ENCODE measurements at regions not wholly inside any gene's neighbourhood (a gene's known extent, or its start where the extent isn't known, plus 50 kb on each side); places are given as distances from the start of the nearest gene placed in this dataset.

DNA sequence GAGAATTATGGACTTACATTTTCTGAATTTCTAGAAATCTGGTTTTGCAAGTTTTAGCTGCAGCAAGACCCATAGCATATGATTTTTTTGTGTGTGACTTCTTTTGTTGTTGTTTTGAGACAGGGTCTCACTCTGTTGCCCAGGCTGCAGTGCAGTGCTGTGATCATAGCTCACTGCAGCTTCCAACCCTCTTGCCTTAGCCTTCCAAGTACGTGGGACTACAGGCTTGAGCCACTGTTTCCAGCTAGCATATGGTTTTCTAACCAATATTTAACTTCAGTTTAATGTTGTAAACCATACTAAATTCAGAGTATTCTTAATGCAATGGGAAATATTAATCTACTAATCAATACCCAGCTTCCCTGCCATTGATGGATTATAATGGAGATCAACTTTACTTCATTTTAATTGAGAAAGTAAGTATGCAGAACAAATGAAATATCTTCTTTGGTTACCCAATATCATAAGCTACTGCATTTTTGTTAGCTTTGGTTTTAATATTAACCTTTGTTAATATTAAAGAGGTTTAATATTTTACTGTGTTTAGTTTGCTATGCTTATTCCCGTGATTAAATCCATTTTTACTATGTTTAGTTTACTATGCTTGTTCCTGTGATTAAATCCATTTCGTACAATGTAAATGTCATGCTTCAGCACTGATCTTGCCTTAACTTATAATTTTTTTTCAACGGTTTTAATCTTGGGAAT, 273.4 kb upstream of the TMEFF2 start:
- no peaks in the 10 kb centered on the region for H3K27me3 ChIP-seq (ENCODE audit: insufficient read depth, low read length, poor library complexity, severe bottlenecking)
- CTCF ChIA-PET, result no interaction called here
- H3K9me3 ChIP-seq (ENCODE audit: low read length), result no peaks in the 10 kb centered on the region
- Mint-ChIP-seq H3K27me3 (peaks cover 0 to 2% of the 10 kb centered on the region in 2 donors), H3K4me3 (no peak overlapping the region), H3K27ac (no peak overlapping the region), H3K36me3 (peaks cover 0 to 2% (median 0%) of the 10 kb centered on the region in 3 donors), H3K9me3 (peaks cover 0 to 12% (median 0%) of the 10 kb centered on the region in 5 donors), H3K4me1 (no peaks in the 10 kb centered on the region)
- no peaks in the 10 kb centered on the region for H3K4me1 ChIP-seq (ENCODE audit: insufficient read depth, low read length)
- DNase-seq, result no peak
- no peak overlapping the region for H3K27ac ChIP-seq (ENCODE audit: low read depth, low read length)
- no peak overlapping the region for H3K4me3 ChIP-seq (ENCODE audit: low read length)
- POLR2A ChIA-PET, result no interaction called here
- no peaks in the 10 kb centered on the region for H3K36me3 ChIP-seq (ENCODE audit: insufficient read depth, low read length)

DNA sequence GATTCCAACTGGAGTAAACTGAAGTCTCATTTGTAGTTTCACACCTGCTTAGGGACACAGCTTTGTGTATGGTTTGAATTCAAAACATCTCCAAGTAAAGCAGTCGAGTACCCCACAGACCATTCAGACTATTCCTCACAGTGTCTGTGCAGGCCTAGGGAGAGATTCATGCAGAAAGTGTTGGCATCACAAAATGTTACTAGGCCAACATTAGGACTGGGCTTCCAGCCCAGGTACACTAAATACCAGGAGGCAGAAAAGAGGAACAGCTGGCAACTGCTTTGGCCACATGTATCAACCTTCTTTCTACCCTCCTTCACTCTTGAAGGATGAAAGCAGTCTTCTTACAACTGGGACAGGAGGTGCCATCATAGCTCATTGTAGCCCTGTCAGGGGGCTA, 270.4 kb upstream of the TMEFF2 start:
- Mint-ChIP-seq H3K27ac (no peak overlapping the region), H3K4me3 (no peak overlapping the region), H3K36me3 (no peaks in the 10 kb centered on the region), H3K4me1 (no peaks in the 10 kb centered on the region), H3K27me3 (peaks cover 0 to 2% of the 10 kb centered on the region in 2 donors), H3K9me3 (peaks cover 0 to 8% (median 0%) of the 10 kb centered on the region in 5 donors)
- DNase-seq, result no peak
- Histone ChIP-seq H3K4me1 (ENCODE audit: insufficient read depth, low read length) (no peaks in the 10 kb centered on the region), H3K36me3 (ENCODE audit: insufficient read depth, low read length) (no peaks in the 10 kb centered on the region), H3K9me3 (ENCODE audit: low read length) (no peaks in the 10 kb centered on the region), H3K4me3 (ENCODE audit: low read length) (no peak overlapping the region), H3K27ac (ENCODE audit: low read depth, low read length) (no peak overlapping the region), H3K27me3 (ENCODE audit: insufficient read depth, low read length, poor library complexity, severe bottlenecking) (no peaks in the 10 kb centered on the region)
- POLR2A ChIA-PET, result no interaction called here
- CTCF ChIA-PET, result no interaction called here

DNA sequence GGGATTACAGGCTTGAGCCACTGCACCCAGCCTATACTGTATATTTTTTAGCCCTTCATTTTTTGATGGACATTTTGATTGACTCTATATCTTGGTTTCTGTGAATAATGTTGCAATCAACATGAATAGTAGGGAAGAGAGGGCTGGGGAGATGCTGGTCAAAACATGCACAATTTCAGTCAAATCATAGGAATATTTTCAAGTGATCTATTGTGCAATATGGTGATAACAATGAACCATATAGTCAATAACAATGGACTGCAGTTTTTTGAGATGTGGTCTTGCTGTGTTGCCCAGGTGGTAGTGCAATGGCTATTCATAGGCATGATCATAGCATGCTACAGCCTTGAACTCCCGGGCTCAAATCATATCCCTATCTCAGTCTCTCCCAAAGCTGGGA, 264.7 kb upstream of the TMEFF2 start:
- ChIA-PET CTCF (no interaction called here), POLR2A (no interaction called here)
- Histone ChIP-seq H3K9me3 (ENCODE audit: low read length) (no peaks in the 10 kb centered on the region), H3K27ac (ENCODE audit: low read depth, low read length) (no peak overlapping the region), H3K27me3 (ENCODE audit: insufficient read depth, low read length, poor library complexity, severe bottlenecking) (no peaks in the 10 kb centered on the region), H3K4me3 (ENCODE audit: low read length) (no peak overlapping the region), H3K36me3 (ENCODE audit: insufficient read depth, low read length) (no peaks in the 10 kb centered on the region), H3K4me1 (ENCODE audit: insufficient read depth, low read length) (no peaks in the 10 kb centered on the region)
- H3K9me3 Mint-ChIP-seq, result peaks cover 0 to 4% (median 0%) of the 10 kb centered on the region in 5 donors
- H3K4me3 Mint-ChIP-seq, result no peak overlapping the region
- H3K36me3 Mint-ChIP-seq, result no peaks in the 10 kb centered on the region
- H3K4me1 Mint-ChIP-seq, result no peaks in the 10 kb centered on the region
- H3K27ac Mint-ChIP-seq, result no peak overlapping the region
- no peaks in the 10 kb centered on the region for H3K27me3 Mint-ChIP-seq
- no peak for DNase-seq

GRCh38 chr2:192448881-192449280, 254.1 kb upstream of the TMEFF2 start:
- no peak overlapping the region for H3K4me3 Mint-ChIP-seq
- Histone ChIP-seq H3K4me3 (ENCODE audit: low read length) (no peak overlapping the region), H3K36me3 (ENCODE audit: insufficient read depth, low read length) (no peaks in the 10 kb centered on the region), H3K4me1 (ENCODE audit: insufficient read depth, low read length) (no peaks in the 10 kb centered on the region), H3K27me3 (ENCODE audit: insufficient read depth, low read length, poor library complexity, severe bottlenecking) (no peaks in the 10 kb centered on the region), H3K27ac (ENCODE audit: low read depth, low read length) (no peak overlapping the region), H3K9me3 (ENCODE audit: low read length) (no peaks in the 10 kb centered on the region)
- CTCF ChIA-PET, result no interaction called here
- H3K27ac Mint-ChIP-seq, result no peak overlapping the region
- no peaks in the 10 kb centered on the region for H3K27me3 Mint-ChIP-seq
- H3K36me3 Mint-ChIP-seq, result no peaks in the 10 kb centered on the region
- DNase-seq, result no peak
- H3K4me1 Mint-ChIP-seq, result no peaks in the 10 kb centered on the region
- peaks cover 0 to 2% (median 0%) of the 10 kb centered on the region in 5 donors for H3K9me3 Mint-ChIP-seq
- POLR2A ChIA-PET, result no interaction called here

DNA sequence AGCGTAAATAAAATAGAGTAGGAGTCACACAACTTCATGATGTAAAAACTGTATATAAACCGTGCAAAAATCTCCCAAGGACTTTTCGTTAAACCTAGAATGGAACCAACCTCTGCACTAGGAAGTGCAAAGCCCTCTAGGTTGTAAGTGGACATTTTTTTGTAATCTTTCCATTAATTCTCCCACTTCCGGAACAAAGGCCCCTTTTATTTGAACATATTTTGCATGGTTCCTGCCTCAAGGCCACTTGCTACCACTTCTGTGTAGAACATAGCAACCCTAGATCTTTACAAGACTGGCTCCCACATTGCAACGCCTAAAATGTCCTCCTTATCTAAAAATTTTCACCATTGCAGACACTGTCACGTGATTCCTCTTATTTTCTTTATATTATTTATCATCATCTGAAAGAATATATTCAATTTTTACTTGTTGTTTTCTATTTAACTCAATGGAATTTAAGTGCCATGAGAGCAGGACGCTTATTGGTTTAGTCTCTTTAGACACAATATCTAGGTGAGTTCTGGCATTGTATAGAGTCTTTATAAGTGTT, 249.6 kb upstream of the TMEFF2 start:
- Histone ChIP-seq H3K27ac (ENCODE audit: low read depth, low read length) (no peak overlapping the region), H3K36me3 (ENCODE audit: insufficient read depth, low read length) (no peaks in the 10 kb centered on the region), H3K9me3 (ENCODE audit: low read length) (no peaks in the 10 kb centered on the region), H3K4me1 (ENCODE audit: insufficient read depth, low read length) (no peaks in the 10 kb centered on the region), H3K27me3 (ENCODE audit: insufficient read depth, low read length, poor library complexity, severe bottlenecking) (no peaks in the 10 kb centered on the region), H3K4me3 (ENCODE audit: low read length) (no peak overlapping the region)
- H3K27ac Mint-ChIP-seq, result no peak overlapping the region
- H3K9me3 Mint-ChIP-seq, result peaks cover 0 to 13% (median 0%) of the 10 kb centered on the region in 5 donors
- CTCF ChIA-PET, result no interaction called here
- no peaks in the 10 kb centered on the region for H3K27me3 Mint-ChIP-seq
- POLR2A ChIA-PET, result no interaction called here
- DNase-seq, result no peak
- no peak overlapping the region for H3K4me3 Mint-ChIP-seq
- no peaks in the 10 kb centered on the region for H3K4me1 Mint-ChIP-seq
- no peaks in the 10 kb centered on the region for H3K36me3 Mint-ChIP-seq

DNA sequence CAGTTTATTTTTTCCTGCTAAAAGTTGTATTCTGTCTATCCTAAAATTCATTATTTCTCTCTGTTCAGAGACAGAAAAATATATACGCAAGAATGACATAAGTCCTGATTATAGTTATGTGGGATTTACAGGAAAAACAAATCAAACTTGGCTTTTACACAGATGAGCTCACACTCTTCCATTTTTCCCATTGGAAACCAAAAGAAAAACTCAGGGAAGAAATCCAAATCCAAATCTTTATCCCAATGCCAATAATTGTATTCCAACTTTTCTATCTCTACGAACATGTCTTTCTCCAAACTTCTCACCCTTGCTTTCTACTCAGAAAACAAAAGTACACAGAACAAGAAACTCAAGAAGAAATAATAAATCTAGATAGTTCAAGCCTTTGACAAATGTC, 249.1 kb upstream of the TMEFF2 start:
- Histone ChIP-seq H3K27me3 (ENCODE audit: insufficient read depth, low read length, poor library complexity, severe bottlenecking) (no peaks in the 10 kb centered on the region), H3K36me3 (ENCODE audit: insufficient read depth, low read length) (no peaks in the 10 kb centered on the region), H3K9me3 (ENCODE audit: low read length) (no peaks in the 10 kb centered on the region), H3K4me3 (ENCODE audit: low read length) (no peak overlapping the region), H3K27ac (ENCODE audit: low read depth, low read length) (no peak overlapping the region), H3K4me1 (ENCODE audit: insufficient read depth, low read length) (no peaks in the 10 kb centered on the region)
- H3K4me3 Mint-ChIP-seq, result no peak overlapping the region
- peaks cover 0 to 13% (median 0%) of the 10 kb centered on the region in 5 donors for H3K9me3 Mint-ChIP-seq
- ChIA-PET POLR2A (no interaction called here), CTCF (no interaction called here)
- H3K4me1 Mint-ChIP-seq, result no peaks in the 10 kb centered on the region
- DNase-seq, result no peak
- no peak overlapping the region for H3K27ac Mint-ChIP-seq
- no peaks in the 10 kb centered on the region for H3K36me3 Mint-ChIP-seq
- no peaks in the 10 kb centered on the region for H3K27me3 Mint-ChIP-seq

- ChIA-PET CTCF (no interaction called here), POLR2A (no interaction called here)
- no peaks in the 10 kb centered on the region for H3K27me3 Mint-ChIP-seq
- H3K27ac Mint-ChIP-seq, result no peak overlapping the region
- Histone ChIP-seq H3K27me3 (ENCODE audit: insufficient read depth, low read length, poor library complexity, severe bottlenecking) (no peaks in the 10 kb centered on the region), H3K36me3 (ENCODE audit: insufficient read depth, low read length) (no peaks in the 10 kb centered on the region), H3K27ac (ENCODE audit: low read depth, low read length) (no peak overlapping the region), H3K9me3 (ENCODE audit: low read length) (no peaks in the 10 kb centered on the region), H3K4me3 (ENCODE audit: low read length) (no peak overlapping the region), H3K4me1 (ENCODE audit: insufficient read depth, low read length) (no peaks in the 10 kb centered on the region)
- no peaks in the 10 kb centered on the region for H3K36me3 Mint-ChIP-seq
- H3K9me3 Mint-ChIP-seq, result peaks cover 0 to 14% (median 0%) of the 10 kb centered on the region in 5 donors
- no peaks in the 10 kb centered on the region for H3K4me1 Mint-ChIP-seq
- DNase-seq, result no peak
- no peak overlapping the region for H3K4me3 Mint-ChIP-seq
Measured at GRCh38 chr2:192438239-192438638, 243.5 kb upstream of the TMEFF2 start.

DNA sequence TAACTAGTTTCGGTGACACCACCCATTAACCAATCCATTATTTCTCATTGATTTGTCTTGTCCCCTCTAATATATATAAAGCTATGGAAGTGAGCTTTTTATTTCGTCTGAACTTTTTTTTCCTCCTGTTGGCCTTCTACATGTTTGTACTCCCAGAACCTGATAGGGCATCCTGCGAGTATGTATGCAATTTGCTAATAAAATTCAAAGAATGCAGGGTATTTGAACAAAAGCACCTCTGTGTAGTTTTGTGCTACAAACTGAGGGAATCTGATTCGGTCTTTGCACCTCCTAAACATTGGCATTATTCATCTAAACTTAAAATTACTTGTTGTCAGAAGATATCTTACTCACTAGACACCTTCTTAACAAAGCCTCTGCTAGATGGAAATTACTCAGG, 242.9 kb upstream of the TMEFF2 start:
- ChIA-PET CTCF (no interaction called here), POLR2A (no interaction called here)
- Histone ChIP-seq H3K4me3 (ENCODE audit: low read length) (no peak overlapping the region), H3K36me3 (ENCODE audit: insufficient read depth, low read length) (no peaks in the 10 kb centered on the region), H3K27me3 (ENCODE audit: insufficient read depth, low read length, poor library complexity, severe bottlenecking) (no peaks in the 10 kb centered on the region), H3K4me1 (ENCODE audit: insufficient read depth, low read length) (no peaks in the 10 kb centered on the region), H3K9me3 (ENCODE audit: low read length) (no peaks in the 10 kb centered on the region), H3K27ac (ENCODE audit: low read depth, low read length) (no peak overlapping the region)
- DNase-seq, result no peak
- peaks cover 0 to 8% (median 0%) of the 10 kb centered on the region in 5 donors for H3K9me3 Mint-ChIP-seq
- H3K27me3 Mint-ChIP-seq, result no peaks in the 10 kb centered on the region
- H3K4me1 Mint-ChIP-seq, result no peaks in the 10 kb centered on the region
- no peak overlapping the region for H3K27ac Mint-ChIP-seq
- H3K4me3 Mint-ChIP-seq, result no peak overlapping the region
- H3K36me3 Mint-ChIP-seq, result no peaks in the 10 kb centered on the region
